SU-DHL-6 (cell line): ENCODE measurements at regions not wholly inside any gene's neighbourhood (a gene's known extent, or its start where the extent isn't known, plus 50 kb on each side); places are given as distances from the start of the nearest gene placed in this dataset.

Experiments
- EZH2phosphoT487 ChIP-seq: fragments of 200-600 bp; sonication (generic), shearing (Covaris generic); conservative IDR thresholded peaks from 2 replicates; pipeline ENCODE4 v1.6.1; 2018; ENCODE audit warnings: mild to moderate bottlenecking, antibody characterized with exemption, low read length, moderate library complexity, mixed read lengths
- TF ChIP-seq, protein P1 (sequence below): fragments of 200-600 bp; sonication (generic); IDR thresholded peaks from one replicate; pipeline ENCODE4 v1.5.1; 2017; ENCODE audit warnings: antibody characterized with exemption, mild to moderate bottlenecking, low read length, moderate library complexity; ENCODE audit not compliant: insufficient read depth, poor library complexity, severe bottlenecking

DNA sequence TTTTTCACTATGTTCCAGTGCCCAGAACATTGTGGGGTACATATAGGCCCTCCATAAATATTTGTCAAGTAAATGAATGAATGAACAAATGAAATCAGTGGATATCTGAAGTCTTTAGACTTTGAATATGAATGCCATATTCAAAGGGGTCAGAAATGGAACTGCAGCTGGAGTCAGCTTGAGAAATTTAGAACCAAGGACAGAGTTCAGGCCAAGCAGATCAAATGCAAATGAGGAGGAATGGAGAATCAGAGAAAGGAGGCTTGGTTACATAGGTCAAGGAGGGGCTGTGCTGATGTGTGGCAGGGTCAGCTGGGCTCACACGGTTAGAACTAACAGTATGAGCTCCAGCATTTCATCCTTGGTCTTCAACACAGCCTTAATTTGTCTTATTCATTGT is 104.0 kb upstream of the SEL1L start:
- TF ChIP-seq, protein P1, sequence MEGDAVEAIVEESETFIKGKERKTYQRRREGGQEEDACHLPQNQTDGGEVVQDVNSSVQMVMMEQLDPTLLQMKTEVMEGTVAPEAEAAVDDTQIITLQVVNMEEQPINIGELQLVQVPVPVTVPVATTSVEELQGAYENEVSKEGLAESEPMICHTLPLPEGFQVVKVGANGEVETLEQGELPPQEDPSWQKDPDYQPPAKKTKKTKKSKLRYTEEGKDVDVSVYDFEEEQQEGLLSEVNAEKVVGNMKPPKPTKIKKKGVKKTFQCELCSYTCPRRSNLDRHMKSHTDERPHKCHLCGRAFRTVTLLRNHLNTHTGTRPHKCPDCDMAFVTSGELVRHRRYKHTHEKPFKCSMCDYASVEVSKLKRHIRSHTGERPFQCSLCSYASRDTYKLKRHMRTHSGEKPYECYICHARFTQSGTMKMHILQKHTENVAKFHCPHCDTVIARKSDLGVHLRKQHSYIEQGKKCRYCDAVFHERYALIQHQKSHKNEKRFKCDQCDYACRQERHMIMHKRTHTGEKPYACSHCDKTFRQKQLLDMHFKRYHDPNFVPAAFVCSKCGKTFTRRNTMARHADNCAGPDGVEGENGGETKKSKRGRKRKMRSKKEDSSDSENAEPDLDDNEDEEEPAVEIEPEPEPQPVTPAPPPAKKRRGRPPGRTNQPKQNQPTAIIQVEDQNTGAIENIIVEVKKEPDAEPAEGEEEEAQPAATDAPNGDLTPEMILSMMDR: no peak
- no peak for TF ChIP-seq EZH2phosphoT487
